Muscle of arm (tissue), 1 donor: ENCODE measurements at regions not wholly inside any gene's neighbourhood (a gene's known extent, or its start where the extent isn't known, plus 50 kb on each side); places are given as distances from the start of the nearest gene placed in this dataset.
"Not testable (repeated sequence)": the region's sequence is repeated elsewhere in the genome, so short reads cannot be mapped to it uniquely, and the experiment has no call there.

Experiments used
- DNase-seq: peaks from one replicate; pipeline ENCODE4 v3.0.0-alpha.2; 2013

- DNase-seq: not testable (repeated sequence)
Measured at GRCh38 chr10:105727586-105727985, 1086.5 kb downstream of the SORCS3 start.

GRCh38 chr10:105727131-105727530 lies 1086.0 kb downstream of the SORCS3 start:
- DNase-seq: no peak

- DNase-seq: no peak
Measured at GRCh38 chr10:105726149-105726548, 1085.1 kb downstream of the SORCS3 start.

- DNase-seq: no peak
Measured at GRCh38 chr10:105725007-105725406, 1083.9 kb downstream of the SORCS3 start.

- DNase-seq: no peak
Measured at GRCh38 chr10:105718207-105718995, 1077.3 kb downstream of the SORCS3 start.

- DNase-seq: no peak
Measured at GRCh38 chr10:105714728-105715127, 1073.6 kb downstream of the SORCS3 start.

- no peak for DNase-seq
Measured at GRCh38 chr10:105707603-105708002, 1066.5 kb downstream of the SORCS3 start.

- DNase-seq: no peak
Measured at GRCh38 chr10:105706281-105707026, 1065.4 kb downstream of the SORCS3 start.

GRCh38 chr10:105702211-105702610 lies 1061.1 kb downstream of the SORCS3 start:
- no peak for DNase-seq

GRCh38 chr10:105700218-105700617 lies 1059.1 kb downstream of the SORCS3 start:
- no peak for DNase-seq

GRCh38 chr10:105699504-105699903 lies 1058.4 kb downstream of the SORCS3 start:
- DNase-seq: no peak

- DNase-seq: no peak
Measured at GRCh38 chr10:105698592-105698991, 1057.5 kb downstream of the SORCS3 start.

- DNase-seq: no peak
Measured at GRCh38 chr10:105697290-105697780, 1056.2 kb downstream of the SORCS3 start.

- DNase-seq: peak; percentile 13
Measured at GRCh38 chr10:105691811-105692210, 1050.7 kb downstream of the SORCS3 start.

GRCh38 chr10:105682911-105683310 lies 1041.8 kb downstream of the SORCS3 start:
- no peak for DNase-seq

- no peak for DNase-seq
Measured at GRCh38 chr10:105681051-105681450, 1040.0 kb downstream of the SORCS3 start.

GRCh38 chr10:105679781-105680180 lies 1038.7 kb downstream of the SORCS3 start:
- no peak for DNase-seq

GRCh38 chr10:105675333-105675732 lies 1034.2 kb downstream of the SORCS3 start:
- no peak for DNase-seq

- no peak for DNase-seq
Measured at GRCh38 chr10:105674448-105674847, 1033.4 kb downstream of the SORCS3 start.

GRCh38 chr10:105658696-105659095 lies 1017.6 kb downstream of the SORCS3 start:
- DNase-seq: no peak

GRCh38 chr10:105656856-105657255 lies 1015.8 kb downstream of the SORCS3 start:
- no peak for DNase-seq

GRCh38 chr10:105650306-105650705 lies 1009.2 kb downstream of the SORCS3 start:
- DNase-seq: no peak

GRCh38 chr10:105647354-105647753 lies 1006.3 kb downstream of the SORCS3 start:
- DNase-seq: no peak
